B cell (primary cell): ENCODE measurements at regions not wholly inside any gene's neighbourhood (a gene's known extent, or its start where the extent isn't known, plus 50 kb on each side); places are given as distances from the start of the nearest gene placed in this dataset.

ENCODE experiments used
- CTCF ChIP-seq: fragments of 200-600 bp; IDR thresholded peaks from one replicate; pipeline ENCODE4 v1.8.0; 2022; ENCODE audit warnings: antibody characterized with exemption, mild to moderate bottlenecking
- EZH2 ChIP-seq: IDR thresholded peaks from 2 replicates; pipeline ENCODE4 v1.6.1; 2012; ENCODE audit warnings: borderline replicate concordance, low read depth, mild to moderate bottlenecking, moderate library complexity, low read length; ENCODE audit not compliant: insufficient read depth, poor library complexity, severe bottlenecking

GRCh38 chr13:90233933-90234672 lies 1113.4 kb upstream of the MIR17HG start:
- TF ChIP-seq CTCF = no peak
- TF ChIP-seq EZH2 = no peak
